Keratinocyte (primary cell): ENCODE measurements at regions not wholly inside any gene's neighbourhood (a gene's known extent, or its start where the extent isn't known, plus 50 kb on each side); places are given as distances from the start of the nearest gene placed in this dataset.

Experiments
- DNase-seq: peaks from one replicate; pipeline ENCODE4 v3.0.0-alpha.2; 2011; ENCODE audit warnings: low read depth, missing footprints, low spot score
- FAIRE-seq: peaks from 2 replicates; lab custom pipeline; 2011; peaks lifted over from hg19 to GRCh38; lab: Jason Lieb, UNC
- H2AFZ ChIP-seq: 2 replicates; pipeline ENCODE4 v1.6.0; 2012; ENCODE audit warnings: low read length, control low read depth, inconsistent platforms; ENCODE audit not compliant: control insufficient read depth
- H3K27ac ChIP-seq: 2 replicates; pipeline ENCODE4 v1.5.1; 2011; ENCODE audit warnings: low read length; ENCODE audit not compliant: control insufficient read depth, insufficient read depth
- H3K27me3 ChIP-seq: 3 replicates; pipeline ENCODE4 v1.6.0; 2011; ENCODE audit warnings: low read length; ENCODE audit not compliant: control insufficient read depth, insufficient read depth; ENCODE audit errors: extremely low read depth
- H3K36me3 ChIP-seq, 2 experiments: 2 replicates in 1 of 2; 3 replicates in 1 of 2; pipeline ENCODE4 v1.5.1; 2011; ENCODE audit warnings: low read length in 2 of 2, mild to moderate bottlenecking in 1 of 2; ENCODE audit not compliant: control insufficient read depth in 2 of 2, insufficient read depth in 2 of 2; ENCODE audit errors: extremely low read depth in 1 of 2
- H3K4me1 ChIP-seq: 3 replicates; pipeline ENCODE4 v1.5.1; 2011; ENCODE audit warnings: low read length; ENCODE audit not compliant: control insufficient read depth, insufficient read depth; ENCODE audit errors: extremely low read depth
- H3K4me2 ChIP-seq: 3 replicates; pipeline ENCODE4 v1.6.0; 2011; ENCODE audit warnings: low read depth, low read length; ENCODE audit not compliant: control insufficient read depth, insufficient read depth; ENCODE audit errors: extremely low read depth
- H3K4me3 ChIP-seq, 3 experiments: fragments of 200-600 bp in 1 of 3; sonication (generic) in 1 of 3; 2 replicates in 2 of 3; 3 replicates in 1 of 3; pipeline ENCODE4 v1.5.1; 2011 to 2016; ENCODE audit warnings: low read length in 3 of 3, mild to moderate bottlenecking in 3 of 3, control low read depth in 2 of 3, inconsistent platforms in 1 of 3, low read depth in 1 of 3, mixed read lengths in 1 of 3, mixed run types in 1 of 3, moderate library complexity in 1 of 3; ENCODE audit not compliant: control insufficient read depth in 2 of 3, insufficient read depth in 2 of 3; ENCODE audit errors: extremely low read depth in 1 of 3
- H3K79me2 ChIP-seq: 2 replicates; pipeline ENCODE4 v1.6.0; 2012; ENCODE audit warnings: low read length; ENCODE audit not compliant: control insufficient read depth, insufficient read depth
- H3K9ac ChIP-seq: 3 replicates; pipeline ENCODE4 v1.6.0; 2011; ENCODE audit warnings: low read length; ENCODE audit not compliant: control insufficient read depth, insufficient read depth; ENCODE audit errors: extremely low read depth
- H3K9me1 ChIP-seq: 3 replicates; pipeline ENCODE4 v1.6.0; 2011; ENCODE audit warnings: low read length; ENCODE audit not compliant: control insufficient read depth, insufficient read depth; ENCODE audit errors: extremely low read depth
- H3K9me3 ChIP-seq: 2 replicates; pipeline ENCODE4 v1.5.1; 2012; ENCODE audit warnings: low read depth, low read length; ENCODE audit not compliant: control insufficient read depth
- H4K20me1 ChIP-seq: 3 replicates; pipeline ENCODE4 v1.6.0; 2011; ENCODE audit warnings: low read length; ENCODE audit not compliant: control insufficient read depth, insufficient read depth; ENCODE audit errors: extremely low read depth
- CTCF ChIP-seq, 3 experiments: IDR thresholded peaks in 1 of 3; conservative IDR thresholded peaks in 1 of 3; optimal IDR thresholded peaks in 1 of 3; 2 replicates in 2 of 3; 3 replicates in 1 of 3; pipeline versions ENCODE3 to v1.5.1; 2011; ENCODE audit warnings: low read length in 3 of 3, mild to moderate bottlenecking in 3 of 3, moderate library complexity in 2 of 3, control low read depth in 1 of 3, inconsistent platforms in 1 of 3; ENCODE audit not compliant: insufficient read depth in 2 of 3; ENCODE audit errors: extremely low read depth in 1 of 3
- EZH2 ChIP-seq: IDR thresholded peaks from one replicate; pipeline ENCODE4 v1.6.1; 2012; ENCODE audit warnings: inconsistent platforms, mild to moderate bottlenecking, low read length, moderate library complexity
- dilution Hi-C: fragments of 300-500 bp; cut with MboI; formaldehyde crosslinking; loops from one replicate; pipeline ENCODE4 v1.7.0; 2020; ENCODE audit warnings: low sequenced_read_pairs; ENCODE audit not compliant: extremely low pct_ligation_motif_present

- DNase-seq (no peak), FAIRE-seq (no peak)
- no peak overlapping the region for H3K9ac ChIP-seq
- H3K4me1 ChIP-seq, result no peaks in the 10 kb centered on the region
- no peak overlapping the region for H2AFZ ChIP-seq
- no peaks in the 10 kb centered on the region for H3K9me3 ChIP-seq
- H3K36me3 ChIP-seq, result no peaks in the 10 kb centered on the region
- no peak overlapping the region for H3K4me2 ChIP-seq
- no peak overlapping the region for H3K27ac ChIP-seq
- H3K27me3 ChIP-seq, result no peaks in the 10 kb centered on the region
- TF ChIP-seq CTCF (optimal IDR thresholded peaks at IDR 0.05 in 1 of 3, IDR thresholded peaks at IDR 0.05 in 1 of 3, conservative IDR thresholded peaks at IDR 0.05 in 1 of 3; ENCODE audit: extremely low read depth in 1 of 3, insufficient read depth in 2 of 3, low read length in 3 of 3), result no peak
- no peak for TF ChIP-seq EZH2
- no peaks in the 10 kb centered on the region for H3K79me2 ChIP-seq
- no peaks in the 10 kb centered on the region for H3K9me1 ChIP-seq
- H3K4me3 ChIP-seq, result no peak overlapping the region
- dilution Hi-C loops, result no loop called here
- no peaks in the 10 kb centered on the region for H4K20me1 ChIP-seq
These were observed 777.4 kb upstream of the TENM3 start for GRCh38 chr4:181465826-181466225.

GRCh38 chr4:181468451-181468850 lies 774.8 kb upstream of the TENM3 start:
- Histone ChIP-seq H3K4me3 (no peak overlapping the region), H3K79me2 (no peaks in the 10 kb centered on the region), H4K20me1 (no peaks in the 10 kb centered on the region), H3K9ac (no peak overlapping the region), H3K4me2 (no peak overlapping the region), H3K36me3 (no peaks in the 10 kb centered on the region), H3K4me1 (no peaks in the 10 kb centered on the region), H3K9me1 (no peaks in the 10 kb centered on the region), H3K9me3 (no peaks in the 10 kb centered on the region), H3K27ac (no peak overlapping the region), H2AFZ (no peak overlapping the region), H3K27me3 (no peaks in the 10 kb centered on the region)
- TF ChIP-seq EZH2, result no peak
- TF ChIP-seq CTCF (optimal IDR thresholded peaks at IDR 0.05 in 1 of 3, IDR thresholded peaks at IDR 0.05 in 1 of 3, conservative IDR thresholded peaks at IDR 0.05 in 1 of 3; ENCODE audit: extremely low read depth in 1 of 3, insufficient read depth in 2 of 3, low read length in 3 of 3), result no peak
- dilution Hi-C loops, result no loop called here
- DNase-seq (no peak), FAIRE-seq (no peak)
